ENCODE measurements at regions not wholly inside any gene's neighbourhood (a gene's known extent, or its start where the extent isn't known, plus 50 kb on each side); places are given as distances from the start of the nearest gene placed in this dataset.

- Mint-ChIP-seq H3K27me3 (ENCODE audit: low read depth) (no peaks in the 10 kb centered on the region), H3K9me3 (no peaks in the 10 kb centered on the region), H3K4me3 (no peak overlapping the region), H3K27ac (ENCODE audit: unreplicated experiment) (no peak overlapping the region), H3K36me3 (ENCODE audit: low read depth) (no peaks in the 10 kb centered on the region), H3K4me1 (no peaks in the 10 kb centered on the region)
- TF ChIP-seq CTCF (conservative IDR thresholded peaks at IDR 0.05), result no peak
- DNase-seq (ENCODE audit: low read depth, low spot score), result no peak
Measured at GRCh38 chr13:22332416-22332815, 661.5 kb downstream of the FGF9 start.

- TF ChIP-seq CTCF (conservative IDR thresholded peaks at IDR 0.05), result no peak
- Mint-ChIP-seq H3K4me1 (no peaks in the 10 kb centered on the region), H3K36me3 (ENCODE audit: low read depth) (no peaks in the 10 kb centered on the region), H3K4me3 (no peak overlapping the region), H3K27me3 (ENCODE audit: low read depth) (peaks cover 3% of the 10 kb centered on the region), H3K9me3 (peaks cover 5% of the 10 kb centered on the region), H3K27ac (ENCODE audit: unreplicated experiment) (no peak overlapping the region)
- DNase-seq (ENCODE audit: low read depth, low spot score), result no peak
Measured at GRCh38 chr13:22336460-22336859, 665.6 kb downstream of the FGF9 start.

DNA sequence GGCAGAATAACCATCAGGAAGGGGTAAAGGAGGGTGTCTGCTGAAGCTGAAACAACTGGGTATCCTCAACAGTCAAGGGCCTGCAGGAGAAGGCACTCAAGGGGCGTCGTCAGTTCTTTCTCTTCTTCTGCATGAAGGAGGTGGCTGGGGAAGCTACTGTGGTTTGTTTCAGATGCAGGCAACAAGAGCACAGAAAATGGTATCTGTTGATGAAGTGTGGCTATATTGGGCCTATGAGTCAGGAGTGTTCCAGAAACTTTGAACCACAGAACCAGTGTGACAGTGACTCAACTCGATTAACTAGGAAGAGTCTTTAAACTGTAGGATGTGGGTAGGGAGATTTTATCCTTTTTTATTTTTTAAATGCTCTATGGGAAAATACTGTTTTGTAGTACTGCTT, 686.3 kb downstream of the FGF9 start:
- TF ChIP-seq CTCF (conservative IDR thresholded peaks at IDR 0.05), result no peak
- H3K4me3 Mint-ChIP-seq, result no peak overlapping the region
- DNase-seq (ENCODE audit: low read depth, low spot score), result no peak
- no peaks in the 10 kb centered on the region for H3K27me3 Mint-ChIP-seq (ENCODE audit: low read depth)
- no peaks in the 10 kb centered on the region for H3K4me1 Mint-ChIP-seq
- no peaks in the 10 kb centered on the region for H3K36me3 Mint-ChIP-seq (ENCODE audit: low read depth)
- H3K27ac Mint-ChIP-seq (ENCODE audit: unreplicated experiment), result no peak overlapping the region
- peaks cover 5% of the 10 kb centered on the region for H3K9me3 Mint-ChIP-seq

GRCh38 chr13:22369090-22369489, 698.2 kb downstream of the FGF9 start:
- DNase-seq (ENCODE audit: low read depth, low spot score), result no peak
- Mint-ChIP-seq H3K9me3 (peaks cover 20% of the 10 kb centered on the region), H3K36me3 (ENCODE audit: low read depth) (peaks cover 10% of the 10 kb centered on the region), H3K4me1 (no peaks in the 10 kb centered on the region), H3K27ac (ENCODE audit: unreplicated experiment) (no peak overlapping the region), H3K27me3 (ENCODE audit: low read depth) (no peaks in the 10 kb centered on the region), H3K4me3 (no peak overlapping the region)
- no peak for TF ChIP-seq CTCF (conservative IDR thresholded peaks at IDR 0.05)

GRCh38 chr13:22369840-22370239, 699.0 kb downstream of the FGF9 start:
- Mint-ChIP-seq H3K27me3 (ENCODE audit: low read depth) (no peaks in the 10 kb centered on the region), H3K36me3 (ENCODE audit: low read depth) (peaks cover 10% of the 10 kb centered on the region), H3K4me3 (no peak overlapping the region), H3K27ac (ENCODE audit: unreplicated experiment) (no peak overlapping the region), H3K9me3 (peaks cover 17% of the 10 kb centered on the region), H3K4me1 (no peaks in the 10 kb centered on the region)
- no peak for DNase-seq (ENCODE audit: low read depth, low spot score)
- TF ChIP-seq CTCF (conservative IDR thresholded peaks at IDR 0.05), result no peak

DNA sequence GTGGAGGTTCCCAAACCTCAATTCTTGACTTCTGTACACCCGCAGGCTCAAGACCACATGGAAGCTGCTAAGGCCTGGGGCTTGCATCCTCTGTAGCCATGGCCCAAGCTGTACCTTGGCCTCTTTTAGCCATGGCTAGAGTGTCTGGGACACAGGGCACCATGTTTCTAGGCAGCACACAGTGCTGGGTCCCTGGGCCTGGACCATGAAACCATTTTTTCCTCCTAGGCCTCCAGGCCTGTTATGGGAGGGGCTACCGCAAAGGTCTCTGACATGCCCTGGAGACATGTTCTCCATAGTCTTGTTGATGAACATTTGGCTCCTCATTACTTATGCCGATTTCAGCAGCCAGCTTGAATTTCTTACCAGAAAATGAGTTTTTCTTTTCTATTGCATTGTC, 701.4 kb downstream of the FGF9 start:
- no peaks in the 10 kb centered on the region for H3K27me3 Mint-ChIP-seq (ENCODE audit: low read depth)
- H3K4me3 Mint-ChIP-seq, result no peak overlapping the region
- peaks cover 7% of the 10 kb centered on the region for H3K36me3 Mint-ChIP-seq (ENCODE audit: low read depth)

More for the DNA sequence above, 701.4 kb downstream of the FGF9 start:
- no peak for TF ChIP-seq CTCF (conservative IDR thresholded peaks at IDR 0.05)
- no peak overlapping the region for H3K27ac Mint-ChIP-seq (ENCODE audit: unreplicated experiment)
- H3K9me3 Mint-ChIP-seq, result peaks cover 11% of the 10 kb centered on the region
- H3K4me1 Mint-ChIP-seq, result no peaks in the 10 kb centered on the region
- DNase-seq (ENCODE audit: low read depth, low spot score), result no peak
